ENCODE measurements at regions not wholly inside any gene's neighbourhood (a gene's known extent, or its start where the extent isn't known, plus 50 kb on each side); places are given as distances from the start of the nearest gene placed in this dataset.

GRCh38 chr4:136558940-136559494, 973.3 kb downstream of the PCDH18 start:
- TF ChIP-seq CTCF (conservative IDR thresholded peaks at IDR 0.05 in 1 of 2, IDR thresholded peaks at IDR 0.05 in 1 of 2; ENCODE audit: low read depth in 1 of 2, low read length in 2 of 2) (no peak), EZH2 (IDR thresholded peaks at IDR 0.05; ENCODE audit: low read length, missing control alignments) (no peak)
- Histone ChIP-seq H3K4me1 (ENCODE audit: control insufficient read depth, extremely low read depth, insufficient read depth, low read length) (no peaks in the 10 kb centered on the region), H4K20me1 (ENCODE audit: control insufficient read depth, extremely low read depth, insufficient read depth, low read length) (no peaks in the 10 kb centered on the region), H3K4me2 (ENCODE audit: extremely low read depth, insufficient read depth, low read length) (no peak overlapping the region), H3K9me3 (ENCODE audit: control insufficient read depth, insufficient read depth, low read depth, low read length) (no peaks in the 10 kb centered on the region), H3K4me3 (replicated peaks in 1 of 4; ENCODE audit: control extremely low read depth in 1 of 4, insufficient read depth in 1 of 4, low read depth in 3 of 4, low read length in 4 of 4) (no peak overlapping the region), H3K9ac (ENCODE audit: insufficient read depth, low read length) (no peak overlapping the region), H3K27ac (ENCODE audit: insufficient read depth, low read length) (no peak overlapping the region), H3K27me3 (ENCODE audit: control insufficient read depth, insufficient read depth, low read length) (no peaks in the 10 kb centered on the region), H3K36me3 (ENCODE audit: control insufficient read depth, insufficient read depth, low read length) (no peaks in the 10 kb centered on the region), H2AFZ (ENCODE audit: low read length) (no peak overlapping the region), H3K79me2 (ENCODE audit: control insufficient read depth, insufficient read depth, low read length) (no peaks in the 10 kb centered on the region)
- no peak for DNase-seq (ENCODE audit: low read depth in 2 of 2)

GRCh38 chr4:136557396-136557795, 974.9 kb downstream of the PCDH18 start:
- DNase-seq (ENCODE audit: low read depth in 2 of 2): no peak

GRCh38 chr4:136554033-136554432, 978.3 kb downstream of the PCDH18 start:
- TF ChIP-seq CTCF (conservative IDR thresholded peaks at IDR 0.05 in 1 of 2, IDR thresholded peaks at IDR 0.05 in 1 of 2; ENCODE audit: low read depth in 1 of 2, low read length in 2 of 2) (no peak), EZH2 (IDR thresholded peaks at IDR 0.05; ENCODE audit: low read length, missing control alignments) (no peak)
- no peaks in the 10 kb centered on the region for H4K20me1 ChIP-seq (ENCODE audit: control insufficient read depth, extremely low read depth, insufficient read depth, low read length)
- no peaks in the 10 kb centered on the region for H3K36me3 ChIP-seq (ENCODE audit: control insufficient read depth, insufficient read depth, low read length)
- no peaks in the 10 kb centered on the region for H3K79me2 ChIP-seq (ENCODE audit: control insufficient read depth, insufficient read depth, low read length)
- H3K9me3 ChIP-seq (ENCODE audit: control insufficient read depth, insufficient read depth, low read depth, low read length): no peaks in the 10 kb centered on the region
- no peak overlapping the region for H2AFZ ChIP-seq (ENCODE audit: low read length)
- H3K4me3 ChIP-seq (replicated peaks in 1 of 4; ENCODE audit: control extremely low read depth in 1 of 4, insufficient read depth in 1 of 4, low read depth in 3 of 4, low read length in 4 of 4): no peak overlapping the region
- H3K27ac ChIP-seq (ENCODE audit: insufficient read depth, low read length): no peak overlapping the region
- no peak for DNase-seq (ENCODE audit: low read depth in 2 of 2)
- H3K27me3 ChIP-seq (ENCODE audit: control insufficient read depth, insufficient read depth, low read length): no peaks in the 10 kb centered on the region
- no peak overlapping the region for H3K4me2 ChIP-seq (ENCODE audit: extremely low read depth, insufficient read depth, low read length)
- H3K4me1 ChIP-seq (ENCODE audit: control insufficient read depth, extremely low read depth, insufficient read depth, low read length): no peaks in the 10 kb centered on the region
- H3K9ac ChIP-seq (ENCODE audit: insufficient read depth, low read length): no peak overlapping the region

More at GRCh38 chr4:136557396-136557795, 974.9 kb downstream of the PCDH18 start:
- no peaks in the 10 kb centered on the region for H3K27me3 ChIP-seq (ENCODE audit: control insufficient read depth, insufficient read depth, low read length)
- H3K9me3 ChIP-seq (ENCODE audit: control insufficient read depth, insufficient read depth, low read depth, low read length): no peaks in the 10 kb centered on the region
- TF ChIP-seq EZH2 (IDR thresholded peaks at IDR 0.05; ENCODE audit: low read length, missing control alignments): no peak
- TF ChIP-seq CTCF (conservative IDR thresholded peaks at IDR 0.05 in 1 of 2, IDR thresholded peaks at IDR 0.05 in 1 of 2; ENCODE audit: low read depth in 1 of 2, low read length in 2 of 2): no peak
- H3K36me3 ChIP-seq (ENCODE audit: control insufficient read depth, insufficient read depth, low read length): no peaks in the 10 kb centered on the region
- H3K4me2 ChIP-seq (ENCODE audit: extremely low read depth, insufficient read depth, low read length): no peak overlapping the region
- H3K27ac ChIP-seq (ENCODE audit: insufficient read depth, low read length): no peak overlapping the region
- H3K9ac ChIP-seq (ENCODE audit: insufficient read depth, low read length): no peak overlapping the region
- no peaks in the 10 kb centered on the region for H3K79me2 ChIP-seq (ENCODE audit: control insufficient read depth, insufficient read depth, low read length)
- no peaks in the 10 kb centered on the region for H4K20me1 ChIP-seq (ENCODE audit: control insufficient read depth, extremely low read depth, insufficient read depth, low read length)
- H3K4me3 ChIP-seq (replicated peaks in 1 of 4; ENCODE audit: control extremely low read depth in 1 of 4, insufficient read depth in 1 of 4, low read depth in 3 of 4, low read length in 4 of 4): no peak overlapping the region
- no peaks in the 10 kb centered on the region for H3K4me1 ChIP-seq (ENCODE audit: control insufficient read depth, extremely low read depth, insufficient read depth, low read length)
- H2AFZ ChIP-seq (ENCODE audit: low read length): no peak overlapping the region

Data from fibroblast of lung (primary cell).